ENCODE measurements at regions not wholly inside any gene's neighbourhood (a gene's known extent, or its start where the extent isn't known, plus 50 kb on each side); places are given as distances from the start of the nearest gene placed in this dataset.

- DNase-seq, result no peak
Observed at GRCh38 chr9:107693625-107694326, 204.2 kb upstream of the KLF4 start.

- no peak for DNase-seq
Observed at GRCh38 chr9:107691664-107692063, 202.1 kb upstream of the KLF4 start.

- DNase-seq, result no peak
Observed at GRCh38 chr9:107690021-107690420, 200.5 kb upstream of the KLF4 start.

- DNase-seq, result no peak
Observed at GRCh38 chr9:107688728-107689127, 199.2 kb upstream of the KLF4 start.

DNA sequence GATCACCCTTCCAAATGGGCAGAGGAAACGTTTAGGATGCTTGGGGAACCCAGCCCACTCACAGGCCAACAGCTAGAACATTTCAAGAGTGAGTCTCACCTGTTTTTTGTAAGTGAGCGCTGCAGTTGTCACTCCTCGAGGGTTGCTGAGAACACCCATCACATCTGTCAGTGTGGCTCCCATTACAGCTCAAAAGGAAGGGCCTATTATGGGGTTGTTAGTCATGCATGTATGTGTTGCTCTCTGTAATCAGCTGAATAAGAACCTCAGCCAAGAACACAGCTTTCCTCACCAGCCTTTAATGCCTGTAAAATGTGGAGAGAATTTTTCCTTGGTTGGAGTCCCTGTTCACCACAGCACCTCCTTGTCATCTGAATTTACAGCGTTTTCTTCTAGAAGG is 196.3 kb upstream of the KLF4 start:
- no peak for DNase-seq

DNA sequence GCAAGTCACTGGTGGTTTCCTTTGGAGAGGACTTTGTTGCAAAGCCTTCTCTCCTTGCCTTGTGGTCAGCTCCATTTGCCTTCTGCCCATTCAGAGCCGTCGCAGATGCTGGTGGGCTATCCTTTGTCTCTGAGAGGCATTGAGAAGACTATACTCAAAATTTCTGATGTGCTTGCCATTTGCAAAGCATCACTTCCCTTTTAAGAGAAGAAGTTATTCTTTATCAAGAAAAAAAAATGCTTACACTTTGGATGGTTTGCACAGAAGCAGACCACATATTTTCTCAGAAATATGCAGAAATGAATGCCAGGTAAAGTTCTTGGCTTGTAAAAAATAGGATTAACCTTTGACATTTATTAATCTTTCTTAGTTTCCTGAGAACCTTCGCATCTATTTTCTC is 195.8 kb upstream of the KLF4 start:
- no peak for DNase-seq

DNA sequence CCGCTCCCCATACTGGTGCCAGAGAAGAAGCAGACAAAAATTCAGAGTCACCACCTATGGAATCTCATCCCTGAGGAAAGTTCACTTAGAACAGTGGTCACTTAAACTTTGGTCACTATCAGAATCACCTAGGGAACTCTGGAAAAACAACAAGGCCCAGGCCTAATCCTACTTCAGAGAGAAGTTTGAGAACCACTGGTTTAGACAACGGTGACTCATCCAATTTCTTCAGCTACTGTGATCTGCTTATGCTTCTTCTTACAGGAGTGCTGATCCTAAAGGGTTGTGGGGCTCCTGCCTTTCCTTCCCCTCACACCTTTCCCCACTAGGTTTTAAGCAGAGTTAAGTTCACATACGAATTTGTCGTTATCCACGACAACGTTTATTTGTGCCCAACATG is 194.7 kb upstream of the KLF4 start:
- DNase-seq, result no peak

- no peak for DNase-seq
Observed at GRCh38 chr9:107683566-107683965, 194.0 kb upstream of the KLF4 start.

DNA sequence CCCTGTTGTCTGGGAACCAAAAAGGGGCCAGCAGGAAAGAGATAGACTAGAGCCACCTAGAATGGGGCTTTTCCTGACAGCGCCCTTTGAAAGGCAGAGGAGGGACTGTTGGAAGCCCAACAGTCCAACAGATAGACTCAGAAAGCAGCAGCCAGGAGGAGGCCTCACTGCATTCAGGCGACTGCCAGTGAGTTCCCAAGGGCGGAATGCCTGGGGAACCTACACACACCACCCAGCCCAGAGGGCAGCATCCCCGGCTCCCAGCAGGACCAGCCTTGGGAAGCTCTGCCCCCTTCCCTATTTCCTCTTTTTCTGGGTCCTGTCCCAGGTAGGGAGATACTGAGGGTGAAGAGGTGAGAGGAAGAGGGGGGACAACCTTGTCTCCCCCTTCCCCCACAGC is 192.4 kb upstream of the KLF4 start:
- DNase-seq, result no peak

DNA sequence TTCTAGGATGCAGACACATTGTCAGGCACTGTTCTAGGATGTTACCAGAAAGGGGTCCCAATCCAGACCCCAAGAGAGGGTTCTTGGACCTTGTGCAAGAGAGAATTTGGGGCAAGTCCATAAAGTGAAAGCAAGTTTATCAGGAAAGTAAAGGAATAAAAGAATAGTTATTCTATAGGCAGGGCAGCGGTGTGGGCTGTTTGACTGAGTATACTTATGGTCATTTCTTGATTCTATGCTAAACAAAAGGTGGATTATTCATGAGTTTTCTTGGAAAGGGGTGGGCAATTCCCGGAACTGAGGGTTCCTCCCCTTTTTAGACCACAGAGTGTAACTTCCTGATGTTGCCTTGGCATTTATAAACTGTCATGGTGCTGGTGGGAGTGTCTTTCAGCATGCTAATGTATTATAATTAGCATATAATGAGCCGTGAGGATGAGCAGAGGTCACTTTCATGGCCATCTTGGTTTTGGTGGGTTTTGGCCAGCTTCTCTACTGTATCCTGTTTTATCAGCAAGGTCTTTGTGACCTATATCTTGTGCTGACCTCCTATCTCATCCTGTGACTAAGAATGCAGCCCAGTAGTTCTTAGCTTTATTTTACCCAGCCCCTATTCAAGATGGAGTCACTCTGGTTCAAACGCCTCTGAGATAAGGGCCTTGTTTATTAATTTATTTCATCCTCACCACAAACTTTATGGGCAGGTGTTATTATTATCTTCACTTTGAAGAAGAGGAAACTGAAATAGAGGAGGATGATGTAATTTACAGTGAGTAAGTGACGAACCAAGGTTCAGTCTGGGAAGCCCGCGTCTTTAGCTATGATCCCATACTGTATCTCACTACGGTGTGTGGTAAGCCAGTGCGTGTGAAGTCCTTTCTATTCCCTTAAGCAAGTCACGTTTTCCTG is 186.0 kb upstream of the KLF4 start:
- no peak for DNase-seq

DNA sequence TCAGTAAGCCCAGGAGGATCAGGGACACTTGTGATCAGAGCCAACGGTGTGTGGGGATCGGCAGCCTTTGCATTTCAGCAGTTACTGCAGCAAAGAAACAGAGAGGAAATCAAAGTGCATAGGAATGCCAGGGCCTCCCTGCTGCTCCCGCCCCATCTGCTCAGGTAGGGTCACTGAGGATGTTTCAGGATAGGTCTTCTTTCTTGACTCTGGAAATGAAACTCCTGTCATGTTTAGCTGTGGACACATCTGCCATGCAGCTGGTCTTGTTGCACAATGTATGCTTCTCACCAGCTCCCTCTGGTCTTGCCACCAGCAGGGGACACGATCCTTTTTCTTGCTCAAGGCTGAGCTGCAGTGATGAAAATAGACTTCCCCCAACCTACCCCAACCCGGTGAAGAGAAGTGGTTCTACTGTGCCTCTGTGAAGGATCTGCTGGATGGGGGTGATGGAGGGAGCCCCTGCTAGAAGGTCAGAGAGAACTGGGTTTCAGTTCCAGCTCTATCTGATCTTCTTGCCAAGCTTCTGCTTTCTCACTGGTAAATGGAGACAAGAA is 185.2 kb upstream of the KLF4 start:
- no peak for DNase-seq

DNA sequence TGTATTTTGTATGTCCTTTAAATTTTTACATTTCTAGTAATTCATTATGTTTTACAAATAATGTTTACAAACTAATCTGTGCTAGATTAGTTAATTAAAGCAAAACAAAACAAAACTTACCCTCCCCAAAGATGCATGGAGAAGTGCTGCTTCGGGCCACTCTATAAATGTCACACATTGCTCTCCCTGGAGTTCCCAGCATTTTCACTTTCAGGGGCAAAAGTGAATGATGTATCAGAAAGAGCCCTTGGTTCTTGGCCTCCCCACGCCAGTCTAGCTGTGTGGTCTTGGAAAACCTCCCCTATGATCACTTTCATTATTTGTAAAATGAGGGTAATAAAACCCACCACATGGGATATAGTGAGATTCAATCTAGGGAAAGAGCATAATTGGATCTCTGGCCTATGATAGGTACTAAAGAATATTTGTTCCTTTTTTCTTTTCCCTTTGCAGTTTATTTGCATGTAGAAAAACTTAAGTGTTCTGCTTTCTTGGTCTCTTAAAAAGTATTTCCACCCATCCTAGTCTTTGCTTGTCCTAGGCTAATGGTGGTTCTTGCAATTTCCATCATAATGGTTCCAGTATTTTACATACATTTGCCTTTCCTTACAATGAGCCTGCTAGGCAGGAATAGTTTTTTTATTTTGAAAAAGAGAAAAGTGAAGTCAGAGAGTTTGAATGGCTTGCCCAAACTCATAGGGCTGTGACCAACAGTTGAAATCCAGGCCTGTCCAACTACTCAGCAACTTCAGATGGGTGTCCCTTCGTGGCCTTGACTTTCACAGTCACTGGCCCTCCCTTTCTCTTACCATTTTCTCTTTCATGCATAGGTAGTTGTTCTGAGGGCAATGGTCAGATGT is 184.5 kb upstream of the KLF4 start:
- DNase-seq, result no peak

- DNase-seq, result no peak
Observed at GRCh38 chr9:107671588-107671987, 182.0 kb upstream of the KLF4 start.

DNA sequence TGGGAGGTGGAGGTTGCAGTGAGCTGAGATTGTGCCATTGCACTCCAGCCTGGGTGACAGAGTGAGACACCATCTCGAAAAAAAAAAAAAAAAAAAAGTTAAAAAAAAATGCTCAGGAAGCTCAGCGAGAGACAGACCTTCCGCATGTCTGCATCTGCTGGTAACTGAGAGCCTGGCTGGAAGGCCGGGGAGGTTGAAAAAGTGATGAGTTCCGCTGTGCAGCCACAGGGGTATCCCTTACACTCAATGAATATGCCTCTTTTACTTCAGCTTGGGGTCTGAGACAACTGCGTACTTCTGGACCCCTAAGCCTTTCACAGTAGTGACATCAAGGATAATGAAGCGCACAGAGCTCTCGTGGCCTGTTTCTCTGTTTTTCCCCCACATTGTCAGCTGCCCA is 179.9 kb upstream of the KLF4 start:
- DNase-seq, result no peak

DNA sequence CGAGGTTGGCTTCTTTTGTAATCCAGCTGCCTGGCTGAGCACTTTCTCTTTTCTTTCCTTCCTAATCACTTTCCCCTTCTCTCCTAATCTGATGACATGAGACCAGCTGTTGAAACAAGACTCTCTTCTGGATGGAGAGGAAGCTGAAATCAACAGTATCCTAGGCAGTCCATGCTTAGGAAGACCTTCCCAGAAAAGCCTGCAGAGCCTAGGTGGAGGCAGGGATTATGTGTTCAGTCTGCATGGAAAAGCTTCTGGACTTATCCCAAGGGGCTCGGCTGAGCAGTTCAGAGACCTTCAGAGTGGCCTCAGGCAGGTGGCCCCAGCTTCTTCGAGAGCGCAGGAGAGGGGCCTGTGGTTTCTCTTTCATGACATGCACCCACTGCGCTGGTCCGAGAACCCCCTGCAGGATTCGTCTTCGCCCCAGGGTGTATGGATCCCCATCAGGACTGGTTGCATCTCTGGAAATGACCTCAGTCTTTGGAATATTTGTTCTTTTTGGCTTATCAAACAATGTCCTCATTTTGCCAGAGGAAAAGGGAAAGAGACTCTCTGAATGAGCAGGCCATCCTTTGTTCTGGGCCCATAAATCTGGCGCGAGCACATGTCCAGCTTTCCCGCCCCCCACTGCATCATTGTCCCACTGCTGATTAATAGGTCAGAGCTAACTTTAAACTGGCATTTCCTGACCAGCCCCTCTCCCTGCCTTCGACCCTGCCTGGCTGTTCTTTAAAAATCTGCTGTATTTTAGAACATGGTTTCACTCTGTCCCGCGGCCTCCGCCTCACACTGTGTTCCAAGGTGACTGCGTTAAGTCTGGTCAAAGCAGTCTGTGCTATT is 177.9 kb upstream of the KLF4 start:
- DNase-seq, result no peak

- DNase-seq, result no peak
Observed at GRCh38 chr9:107665057-107665456, 175.5 kb upstream of the KLF4 start.

DNA sequence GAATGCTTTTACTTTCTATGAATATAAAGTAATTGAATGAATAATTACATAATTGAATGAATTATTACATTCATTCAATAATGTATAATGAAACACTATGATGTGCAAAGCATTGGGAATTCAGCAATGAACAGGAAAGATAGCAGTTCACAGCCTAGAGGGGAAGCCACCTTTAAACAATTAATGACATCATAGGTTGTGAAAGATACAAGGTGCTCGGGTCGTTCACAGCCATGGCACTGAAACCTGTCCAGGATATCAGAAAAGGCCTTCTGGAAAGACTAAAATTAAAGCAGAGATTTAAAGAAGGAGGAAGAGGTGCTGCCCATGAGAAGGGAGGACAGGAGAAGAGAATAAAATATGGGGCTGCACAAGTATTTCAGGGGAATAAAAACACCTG is 171.4 kb upstream of the KLF4 start:
- DNase-seq, result no peak

DNA sequence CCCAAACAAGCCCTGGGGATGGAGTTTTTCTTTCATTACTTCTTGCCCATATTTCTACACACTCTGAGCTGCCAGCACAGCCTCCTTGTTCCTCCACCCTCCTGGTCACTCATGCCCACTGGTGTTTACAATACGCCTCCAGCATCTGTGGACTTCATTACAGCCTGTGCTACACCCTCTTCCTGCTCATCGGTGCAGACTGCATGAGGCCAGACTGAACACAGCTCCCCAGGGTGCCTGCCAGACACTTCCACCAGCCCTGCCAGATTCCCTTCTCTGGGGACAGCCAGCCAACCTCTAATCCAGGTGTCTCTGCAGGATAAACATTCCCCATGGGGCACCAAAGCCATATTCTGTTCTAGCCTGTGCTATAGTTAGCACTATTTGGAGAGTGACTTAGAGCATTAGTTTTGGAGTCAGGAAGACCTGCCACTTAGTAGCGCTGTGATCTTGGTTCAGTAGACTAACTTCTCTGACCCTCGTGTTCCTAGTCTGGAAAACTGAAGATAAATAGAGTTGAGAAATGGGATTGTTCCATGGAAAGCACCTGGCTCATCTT is 163.8 kb upstream of the KLF4 start:
- DNase-seq, result no peak

GRCh38 chr9:107650995-107651394 is 161.4 kb upstream of the KLF4 start:
- no peak for DNase-seq

- no peak for DNase-seq
Observed at GRCh38 chr9:107650321-107650720, 160.8 kb upstream of the KLF4 start.

GRCh38 chr9:107648153-107648715 is 158.7 kb upstream of the KLF4 start:
- DNase-seq, result no peak

All from stimulated activated CD4-positive, alpha-beta T cell treated with anti-CD3 and anti-CD28 coated beads, Interleukin-2, amount 100 ng/mL, for 24 hours (primary cell).